HG02610 (cell line): ENCODE measurements at regions not wholly inside any gene's neighbourhood (a gene's known extent, or its start where the extent isn't known, plus 50 kb on each side); places are given as distances from the start of the nearest gene placed in this dataset.
A peak's percentile ranks its signal among the peaks of the same experiment; 100 is the strongest.

Experiments used
- ATAC-seq: cut with Tn5 transposase; IDR thresholded peaks from one replicate; pipeline ENCODE4 v1.9.1; 2021; ENCODE audit warnings: mild to moderate bottlenecking, moderate library complexity; ENCODE audit not compliant: unreplicated experiment

- no peak for ATAC-seq
Observed at GRCh38 chr2:37836270-37836669, 88.8 kb upstream of the RMDN2 start.

- ATAC-seq = no peak
Observed at GRCh38 chr2:37836711-37837110, 88.4 kb upstream of the RMDN2 start.

GRCh38 chr2:37837628-37838328 is 87.3 kb upstream of the RMDN2 start:
- ATAC-seq = no peak

GRCh38 chr2:37838541-37839167 is 86.4 kb upstream of the RMDN2 start:
- ATAC-seq = no peak

GRCh38 chr2:37839991-37840390 is 85.1 kb upstream of the RMDN2 start:
- ATAC-seq = no peak

DNA sequence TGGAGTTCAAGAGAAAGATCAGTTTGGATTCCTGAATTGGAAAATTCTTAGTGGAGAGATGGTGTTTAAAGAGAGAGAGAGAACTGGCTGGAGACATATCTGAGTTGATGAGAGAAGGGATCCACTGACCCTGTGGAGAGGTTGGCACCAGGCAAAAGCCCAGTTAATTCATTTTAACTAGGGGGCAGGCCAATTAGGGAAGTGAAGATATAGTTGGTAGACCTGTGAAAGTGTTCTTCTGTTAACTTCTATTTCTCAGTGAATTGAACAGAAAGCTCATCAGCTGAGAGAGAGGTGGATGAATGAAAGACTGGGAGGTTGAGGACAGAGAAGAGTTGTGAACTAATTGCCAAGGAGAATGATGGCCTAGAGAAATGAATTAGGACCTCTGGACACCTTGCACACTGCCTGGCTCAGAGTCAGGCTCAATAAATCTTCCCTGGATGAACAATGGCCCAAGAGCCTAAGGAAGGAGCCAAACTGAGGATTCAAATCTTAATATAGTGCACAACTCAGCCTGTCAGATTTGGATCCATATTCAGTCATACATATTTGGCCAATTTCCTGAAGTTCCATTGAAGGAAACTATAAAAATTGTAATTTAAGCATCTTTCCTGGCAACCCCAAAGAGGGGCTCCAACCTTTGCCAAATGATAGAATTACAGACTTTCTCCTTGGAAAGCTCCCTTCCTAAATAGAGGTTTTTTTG is 82.2 kb upstream of the RMDN2 start:
- no peak for ATAC-seq

GRCh38 chr2:37843556-37843955 is 81.5 kb upstream of the RMDN2 start:
- ATAC-seq = no peak

DNA sequence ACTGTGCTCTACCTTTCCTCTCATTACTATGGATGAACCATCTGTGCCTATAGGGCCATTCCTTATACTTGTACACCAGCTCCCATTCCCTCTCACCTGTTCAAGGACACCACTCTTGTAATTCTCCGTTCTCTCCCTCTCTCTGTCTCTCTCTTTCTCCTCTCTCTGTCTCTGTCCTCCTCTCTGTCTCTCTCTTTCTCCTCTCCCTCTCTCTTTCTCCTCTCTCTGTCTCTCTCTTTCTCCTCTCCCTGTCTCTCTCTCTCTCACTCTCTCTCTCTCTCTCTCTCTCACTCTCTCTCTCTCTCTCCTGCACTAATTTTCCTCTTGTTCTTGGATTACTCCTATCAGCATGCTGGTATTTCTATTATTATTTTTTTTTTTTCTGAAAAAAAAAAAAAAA is 78.9 kb upstream of the RMDN2 start:
- ATAC-seq = no peak

- ATAC-seq = no peak
Observed at GRCh38 chr2:37847792-37848191, 77.3 kb upstream of the RMDN2 start.

DNA sequence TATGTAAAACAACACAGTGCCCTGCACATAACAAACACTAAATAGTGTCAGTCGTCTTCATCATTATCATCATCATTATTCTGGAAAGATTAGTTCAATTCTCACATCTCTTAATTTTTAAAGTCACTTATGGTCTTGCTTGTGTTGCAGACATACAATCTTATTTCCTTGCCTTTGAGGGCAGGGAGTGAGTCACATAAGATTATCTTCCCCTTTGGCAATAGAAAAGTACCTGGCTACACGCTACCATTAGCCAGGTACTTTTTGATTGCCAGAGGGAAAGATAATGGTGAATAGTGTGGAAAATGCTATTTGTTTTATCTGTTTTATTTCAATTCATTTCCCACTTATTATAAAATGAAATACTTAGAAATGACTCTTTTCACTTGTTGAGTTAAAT is 76.6 kb upstream of the RMDN2 start:
- ATAC-seq = no peak

DNA sequence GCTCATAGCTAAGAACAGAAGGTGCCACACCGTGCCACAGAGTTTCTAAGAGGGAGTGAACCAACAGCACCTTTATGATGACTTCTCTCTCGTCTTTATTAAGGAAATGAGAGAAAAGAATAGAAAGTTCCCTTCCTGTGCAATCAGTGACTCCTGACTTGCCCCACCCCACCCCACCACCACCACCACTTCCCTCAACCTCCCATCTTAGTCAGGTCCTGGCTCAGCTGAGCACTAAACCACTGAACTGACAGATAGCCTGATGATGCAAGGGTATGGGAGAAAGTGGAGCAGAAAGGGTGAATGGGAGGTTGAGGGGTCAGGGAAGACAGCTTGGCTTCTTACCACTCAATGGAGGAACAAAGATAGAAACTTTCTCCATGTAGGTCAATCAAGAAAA is 75.2 kb upstream of the RMDN2 start:
- no peak for ATAC-seq

DNA sequence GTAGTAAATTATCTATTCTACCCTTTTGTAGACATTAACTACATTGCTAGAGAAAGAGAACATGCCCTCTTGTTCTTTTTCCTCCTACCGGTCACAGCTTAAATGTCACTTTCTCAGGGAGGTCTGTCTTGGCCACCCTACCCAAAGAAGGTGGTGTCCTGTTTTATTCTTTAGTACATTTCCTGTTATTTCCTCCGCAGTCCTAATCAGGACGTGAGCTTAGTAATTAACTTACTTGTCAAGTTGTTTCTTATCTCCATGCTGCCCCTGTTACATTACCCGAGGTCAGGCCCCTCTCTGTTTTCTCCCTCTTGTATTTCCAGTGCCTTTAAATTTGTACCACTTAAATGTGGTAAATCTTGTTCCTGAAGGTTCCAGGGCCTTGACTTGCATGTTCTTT is 73.7 kb upstream of the RMDN2 start:
- ATAC-seq = peak; percentile 10

- ATAC-seq = peak; percentile 67
Observed at GRCh38 chr2:37851828-37852584, 73.1 kb upstream of the RMDN2 start.

GRCh38 chr2:37852585-37853014 is 72.5 kb upstream of the RMDN2 start:
- ATAC-seq = no peak

DNA sequence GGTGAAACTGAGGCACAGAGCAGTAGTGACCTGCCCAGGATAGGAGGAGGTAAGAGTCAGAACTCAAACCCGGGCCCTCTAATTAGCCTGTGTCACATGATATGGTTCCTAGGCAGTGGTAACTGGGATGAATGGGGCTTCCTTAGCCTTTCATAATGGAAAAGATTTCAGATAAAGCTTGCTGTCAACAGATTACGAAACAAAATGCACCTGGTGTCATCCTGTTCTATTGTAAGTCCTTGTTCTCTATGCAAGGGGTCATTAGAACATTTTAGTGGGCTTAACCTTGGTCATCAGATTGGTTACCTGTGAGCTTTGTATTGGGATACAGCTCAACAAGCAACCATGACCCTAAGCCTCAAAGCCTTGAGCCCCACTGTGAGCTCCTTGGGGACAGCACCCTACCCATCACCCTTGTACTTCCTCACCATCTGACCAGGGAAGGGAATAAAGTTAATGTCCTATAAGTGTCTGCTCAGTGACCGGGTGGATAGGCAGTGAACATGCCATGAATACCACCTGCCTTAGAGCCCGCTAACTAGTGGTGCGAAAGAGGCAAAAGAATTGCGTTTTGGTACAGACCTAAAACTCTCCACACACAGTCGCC is 70.3 kb upstream of the RMDN2 start:
- ATAC-seq = no peak

- no peak for ATAC-seq
Observed at GRCh38 chr2:37855283-37856041, 69.6 kb upstream of the RMDN2 start.

- ATAC-seq = no peak
Observed at GRCh38 chr2:37856101-37856751, 68.9 kb upstream of the RMDN2 start.

DNA sequence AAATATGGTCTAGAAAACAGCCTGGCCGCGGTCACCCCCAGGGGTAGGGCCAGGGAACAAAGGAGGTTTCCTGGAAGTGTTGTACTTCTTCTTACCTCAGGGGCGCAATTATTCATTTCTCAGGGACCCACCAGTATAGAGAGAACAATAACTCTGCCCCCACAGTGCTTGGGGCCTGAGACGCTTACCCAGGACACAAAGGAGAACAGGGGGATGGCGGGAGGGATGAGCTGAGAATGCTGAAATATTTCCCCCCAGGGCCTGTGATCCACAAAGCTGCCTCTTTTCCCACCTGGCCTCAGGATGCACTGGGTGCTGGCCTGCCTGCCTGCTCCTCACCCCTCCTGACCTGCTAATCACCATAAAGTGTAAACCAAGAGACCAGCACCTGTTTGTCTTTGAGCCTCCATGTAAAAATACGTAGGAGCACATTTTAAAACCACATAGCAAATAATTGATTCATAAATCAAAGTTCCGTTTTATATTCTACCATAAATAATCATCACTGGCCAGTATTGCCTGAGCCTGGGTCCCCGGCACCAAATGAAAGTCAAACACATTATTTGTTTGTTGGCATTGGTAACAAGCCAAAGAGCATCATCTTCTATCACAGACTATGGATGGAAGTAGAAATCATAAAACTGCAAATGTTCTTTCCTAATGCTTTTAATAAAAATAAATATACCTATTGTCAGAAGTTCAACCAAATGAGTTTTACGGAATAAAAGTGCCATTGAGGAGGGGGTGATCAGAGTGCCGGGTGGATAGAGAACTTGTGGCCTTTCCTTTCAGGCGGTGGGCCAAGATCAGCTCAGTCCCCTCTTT is 67.3 kb upstream of the RMDN2 start:
- ATAC-seq = no peak

GRCh38 chr2:37858400-37858711 is 66.7 kb upstream of the RMDN2 start:
- ATAC-seq = no peak
